BJ (cell line): ENCODE measurements at regions not wholly inside any gene's neighbourhood (a gene's known extent, or its start where the extent isn't known, plus 50 kb on each side); places are given as distances from the start of the nearest gene placed in this dataset.

Experiments
- CTCF ChIA-PET: fragments of 350-600 bp; formaldehyde crosslinking; extraction: SDS; loops from one replicate; lab custom pipeline; 2021; ENCODE audit warnings: antibody characterized with exemption, inconsistent platforms; lab: Yijun Ruan, JAX
- POLR2A ChIA-PET: fragments of 300-600 bp; sonication (Branson Sonifier 250); formaldehyde crosslinking; extraction: SDS; loops from one replicate; lab custom pipeline; 2021; ENCODE audit warnings: antibody characterized with exemption; lab: Charles Lee
- DNase-seq: peaks from one replicate; pipeline ENCODE4 v3.0.0-alpha.2; 2011; ENCODE audit warnings: low read depth
- H3K27me3 ChIP-seq: 2 replicates; pipeline ENCODE4 v1.6.0; 2011; ENCODE audit warnings: low read length; ENCODE audit not compliant: control insufficient read depth, insufficient read depth
- H3K36me3 ChIP-seq: 2 replicates; pipeline ENCODE4 v1.5.1; 2011; ENCODE audit warnings: low read length; ENCODE audit not compliant: control insufficient read depth, insufficient read depth
- H3K4me3 ChIP-seq: 2 replicates; pipeline ENCODE4 v1.5.1; 2011; ENCODE audit warnings: low read depth, mild to moderate bottlenecking, control low read depth, low read length
- CTCF ChIP-seq: IDR thresholded peaks from 2 replicates; pipeline ENCODE4 v1.5.1; 2011; ENCODE audit warnings: low read depth, mild to moderate bottlenecking, control low read depth, inconsistent platforms, low read length, moderate library complexity; ENCODE audit not compliant: insufficient read depth

- DNase-seq = no peak
- Histone ChIP-seq H3K4me3 (no peak overlapping the region), H3K36me3 (no peaks in the 10 kb centered on the region), H3K27me3 (no peaks in the 10 kb centered on the region)
- ChIA-PET POLR2A (no interaction called here), CTCF (interaction anchor here (0.6 kb wide), 1 partner anchor 692 kb away, joined by 3 read pairs; no protein-coding TSS in a partner anchor)
- TF ChIP-seq CTCF = no peak
Observed at GRCh38 chr7:41501466-41501865, 201.4 kb downstream of the INHBA start.

GRCh38 chr7:41501006-41501405 is 201.9 kb downstream of the INHBA start:
- Histone ChIP-seq H3K4me3 (no peak overlapping the region), H3K36me3 (no peaks in the 10 kb centered on the region), H3K27me3 (no peaks in the 10 kb centered on the region)
- POLR2A ChIA-PET = no interaction called here
- TF ChIP-seq CTCF = no peak
- CTCF ChIA-PET = interaction anchor here (0.6 kb wide), 1 partner anchor 693 kb away, joined by 3 read pairs; no protein-coding TSS in a partner anchor
- no peak for DNase-seq

GRCh38 chr7:41492603-41493002 is 210.3 kb downstream of the INHBA start:
- TF ChIP-seq CTCF = no peak
- Histone ChIP-seq H3K4me3 (no peak overlapping the region), H3K36me3 (no peaks in the 10 kb centered on the region), H3K27me3 (no peaks in the 10 kb centered on the region)
- no peak for DNase-seq
- POLR2A ChIA-PET = no interaction called here
- CTCF ChIA-PET = interaction anchor here (1.1 kb wide), 1 partner anchor 979 kb away, joined by 3 read pairs; no protein-coding TSS in a partner anchor

- DNase-seq = no peak
- CTCF ChIA-PET = interaction anchor here (1.1 kb wide), 1 partner anchor 978 kb away, joined by 3 read pairs; no protein-coding TSS in a partner anchor
Observed at GRCh38 chr7:41491883-41492471, 210.9 kb downstream of the INHBA start.

GRCh38 chr7:41491308-41491707 is 211.6 kb downstream of the INHBA start:
- TF ChIP-seq CTCF = no peak
- CTCF ChIA-PET = interaction anchor here (1.1 kb wide), 1 partner anchor 978 kb away, joined by 3 read pairs; no protein-coding TSS in a partner anchor
- Histone ChIP-seq H3K27me3 (no peaks in the 10 kb centered on the region), H3K4me3 (no peak overlapping the region), H3K36me3 (no peaks in the 10 kb centered on the region)
- no peak for DNase-seq
- POLR2A ChIA-PET = no interaction called here

More at GRCh38 chr7:41491883-41492471, 210.9 kb downstream of the INHBA start:
- POLR2A ChIA-PET = no interaction called here
- Histone ChIP-seq H3K4me3 (no peak overlapping the region), H3K36me3 (no peaks in the 10 kb centered on the region), H3K27me3 (no peaks in the 10 kb centered on the region)
- no peak for TF ChIP-seq CTCF
